Peyer's patch (tissue), 4 donors: ENCODE measurements at regions not wholly inside any gene's neighbourhood (a gene's known extent, or its start where the extent isn't known, plus 50 kb on each side); places are given as distances from the start of the nearest gene placed in this dataset.

ENCODE experiments used
- DNase-seq, 3 donors: peaks; one replicate each; pipeline ENCODE4 v3.0.0-alpha.2; 2017 to 2019
- H3K27ac ChIP-seq, 4 donors: fragments of 200-600 bp; sonication (generic); one replicate each; pipeline ENCODE4 v1.5.1; 2016 to 2019
- H3K27me3 ChIP-seq, 2 donors: fragments of 200-600 bp; sonication (generic); one replicate each; pipeline ENCODE4 v1.5.1; 2019
- H3K36me3 ChIP-seq, 3 donors: fragments of 200-600 bp; sonication (generic); one replicate each; pipeline ENCODE4 v1.5.1; 2016 to 2019
- H3K4me1 ChIP-seq, 4 donors: fragments of 200-600 bp; sonication (generic); one replicate each; pipeline ENCODE4 v1.5.1; 2016 to 2019
- H3K4me3 ChIP-seq, 4 donors: fragments of 200-600 bp; sonication (generic); 1 replicate in 3 of 4; 2 replicates in 1 of 4; pipeline ENCODE4 v1.5.1; 2016 to 2019; ENCODE audit warnings: mild to moderate bottlenecking in 1 of 4
- H3K9me3 ChIP-seq, 4 donors: fragments of 200-600 bp; sonication (generic); one replicate each; pipeline ENCODE4 v1.5.1; 2016 to 2019; ENCODE audit warnings: mild to moderate bottlenecking in 1 of 4
- POLR2A ChIP-seq, 2 donors: fragments of 450-650 bp; IDR thresholded peaks; one replicate each; pipeline ENCODE4 v1.5.1; 2017; ENCODE audit warnings: antibody characterized with exemption in 2 of 2, mild to moderate bottlenecking in 2 of 2, moderate library complexity in 2 of 2
- TF ChIP-seq, protein P1 (sequence below), 6 experiments: fragments of 450-650 bp in 4 of 6; fragments of 200-600 bp in 2 of 6; sonication (generic) in 1 of 6; IDR thresholded peaks; one replicate each; pipeline ENCODE4 v1.5.1; 2017 to 2019; ENCODE audit warnings: antibody characterized with exemption in 6 of 6, mild to moderate bottlenecking in 3 of 6, moderate library complexity in 1 of 6

DNA sequence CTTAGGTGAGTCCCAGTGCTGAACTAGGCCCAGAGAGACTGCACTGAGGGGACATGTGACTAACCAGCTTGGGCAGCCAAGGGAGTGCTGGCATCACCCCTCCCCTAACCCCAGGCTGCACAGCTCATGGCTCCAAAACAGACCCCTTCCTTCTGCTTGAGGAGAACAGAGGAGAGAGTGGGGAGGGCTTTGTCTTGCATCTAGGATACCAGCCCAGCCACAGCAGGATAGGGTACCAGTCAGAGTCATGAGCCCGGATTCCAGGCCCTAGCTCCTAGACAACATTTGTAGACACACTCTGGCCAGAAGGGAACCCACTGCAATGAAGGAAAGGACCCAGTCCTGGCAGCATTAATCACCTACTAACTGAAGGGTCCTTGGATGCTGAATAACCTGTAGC is 49.9 kb upstream of the PLSCR4 start:
- H3K27me3 ChIP-seq, result no peaks in the 10 kb centered on the region
- DNase-seq, result no peak
- TF ChIP-seq, protein P1, sequence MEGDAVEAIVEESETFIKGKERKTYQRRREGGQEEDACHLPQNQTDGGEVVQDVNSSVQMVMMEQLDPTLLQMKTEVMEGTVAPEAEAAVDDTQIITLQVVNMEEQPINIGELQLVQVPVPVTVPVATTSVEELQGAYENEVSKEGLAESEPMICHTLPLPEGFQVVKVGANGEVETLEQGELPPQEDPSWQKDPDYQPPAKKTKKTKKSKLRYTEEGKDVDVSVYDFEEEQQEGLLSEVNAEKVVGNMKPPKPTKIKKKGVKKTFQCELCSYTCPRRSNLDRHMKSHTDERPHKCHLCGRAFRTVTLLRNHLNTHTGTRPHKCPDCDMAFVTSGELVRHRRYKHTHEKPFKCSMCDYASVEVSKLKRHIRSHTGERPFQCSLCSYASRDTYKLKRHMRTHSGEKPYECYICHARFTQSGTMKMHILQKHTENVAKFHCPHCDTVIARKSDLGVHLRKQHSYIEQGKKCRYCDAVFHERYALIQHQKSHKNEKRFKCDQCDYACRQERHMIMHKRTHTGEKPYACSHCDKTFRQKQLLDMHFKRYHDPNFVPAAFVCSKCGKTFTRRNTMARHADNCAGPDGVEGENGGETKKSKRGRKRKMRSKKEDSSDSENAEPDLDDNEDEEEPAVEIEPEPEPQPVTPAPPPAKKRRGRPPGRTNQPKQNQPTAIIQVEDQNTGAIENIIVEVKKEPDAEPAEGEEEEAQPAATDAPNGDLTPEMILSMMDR (IDR thresholded peaks at IDR 0.05), result no peak
- TF ChIP-seq POLR2A (IDR thresholded peaks at IDR 0.05), result no peak
- no peaks in the 10 kb centered on the region for H3K4me1 ChIP-seq
- no peak overlapping the region for H3K4me3 ChIP-seq
- H3K27ac ChIP-seq, result no peak overlapping the region
- no peaks in the 10 kb centered on the region for H3K36me3 ChIP-seq
- no peaks in the 10 kb centered on the region for H3K9me3 ChIP-seq
